Esophagus squamous epithelium (tissue), 4 donors: ENCODE measurements at regions not wholly inside any gene's neighbourhood (a gene's known extent, or its start where the extent isn't known, plus 50 kb on each side); places are given as distances from the start of the nearest gene placed in this dataset.

Experiments
- POLR2A ChIP-seq, 4 donors: fragments of 450-650 bp; IDR thresholded peaks; one replicate each; pipeline ENCODE4 v1.6.1; 2017; ENCODE audit warnings: antibody characterized with exemption in 4 of 4, mild to moderate bottlenecking in 4 of 4, moderate library complexity in 3 of 4
- TF ChIP-seq, protein P1 (sequence below), 6 experiments: fragments of 450-650 bp in 4 of 6; fragments of 200-600 bp in 2 of 6; sonication (generic) in 2 of 6; IDR thresholded peaks; one replicate each; pipeline ENCODE4 v1.5.1; 2016 to 2019; ENCODE audit warnings: antibody characterized with exemption in 6 of 6, mild to moderate bottlenecking in 4 of 6, moderate library complexity in 4 of 6

- TF ChIP-seq POLR2A (IDR thresholded peaks at IDR 0.05) = no peak
- TF ChIP-seq, protein P1, sequence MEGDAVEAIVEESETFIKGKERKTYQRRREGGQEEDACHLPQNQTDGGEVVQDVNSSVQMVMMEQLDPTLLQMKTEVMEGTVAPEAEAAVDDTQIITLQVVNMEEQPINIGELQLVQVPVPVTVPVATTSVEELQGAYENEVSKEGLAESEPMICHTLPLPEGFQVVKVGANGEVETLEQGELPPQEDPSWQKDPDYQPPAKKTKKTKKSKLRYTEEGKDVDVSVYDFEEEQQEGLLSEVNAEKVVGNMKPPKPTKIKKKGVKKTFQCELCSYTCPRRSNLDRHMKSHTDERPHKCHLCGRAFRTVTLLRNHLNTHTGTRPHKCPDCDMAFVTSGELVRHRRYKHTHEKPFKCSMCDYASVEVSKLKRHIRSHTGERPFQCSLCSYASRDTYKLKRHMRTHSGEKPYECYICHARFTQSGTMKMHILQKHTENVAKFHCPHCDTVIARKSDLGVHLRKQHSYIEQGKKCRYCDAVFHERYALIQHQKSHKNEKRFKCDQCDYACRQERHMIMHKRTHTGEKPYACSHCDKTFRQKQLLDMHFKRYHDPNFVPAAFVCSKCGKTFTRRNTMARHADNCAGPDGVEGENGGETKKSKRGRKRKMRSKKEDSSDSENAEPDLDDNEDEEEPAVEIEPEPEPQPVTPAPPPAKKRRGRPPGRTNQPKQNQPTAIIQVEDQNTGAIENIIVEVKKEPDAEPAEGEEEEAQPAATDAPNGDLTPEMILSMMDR (IDR thresholded peaks at IDR 0.05) = no peak
Observed at GRCh38 chr1:67485046-67485811, 55.0 kb upstream of the SERBP1 start.
